ENCODE measurements at regions not wholly inside any gene's neighbourhood (a gene's known extent, or its start where the extent isn't known, plus 50 kb on each side); places are given as distances from the start of the nearest gene placed in this dataset.

GRCh38 chr3:103796068-103796467 lies 1361.3 kb downstream of the ZPLD1 start:
- DNase-seq (ENCODE audit: extremely low spot score): no peak
- POLR2A ChIA-PET: no interaction called here
- CTCF ChIA-PET: no interaction called here
- TF ChIP-seq, protein P1, sequence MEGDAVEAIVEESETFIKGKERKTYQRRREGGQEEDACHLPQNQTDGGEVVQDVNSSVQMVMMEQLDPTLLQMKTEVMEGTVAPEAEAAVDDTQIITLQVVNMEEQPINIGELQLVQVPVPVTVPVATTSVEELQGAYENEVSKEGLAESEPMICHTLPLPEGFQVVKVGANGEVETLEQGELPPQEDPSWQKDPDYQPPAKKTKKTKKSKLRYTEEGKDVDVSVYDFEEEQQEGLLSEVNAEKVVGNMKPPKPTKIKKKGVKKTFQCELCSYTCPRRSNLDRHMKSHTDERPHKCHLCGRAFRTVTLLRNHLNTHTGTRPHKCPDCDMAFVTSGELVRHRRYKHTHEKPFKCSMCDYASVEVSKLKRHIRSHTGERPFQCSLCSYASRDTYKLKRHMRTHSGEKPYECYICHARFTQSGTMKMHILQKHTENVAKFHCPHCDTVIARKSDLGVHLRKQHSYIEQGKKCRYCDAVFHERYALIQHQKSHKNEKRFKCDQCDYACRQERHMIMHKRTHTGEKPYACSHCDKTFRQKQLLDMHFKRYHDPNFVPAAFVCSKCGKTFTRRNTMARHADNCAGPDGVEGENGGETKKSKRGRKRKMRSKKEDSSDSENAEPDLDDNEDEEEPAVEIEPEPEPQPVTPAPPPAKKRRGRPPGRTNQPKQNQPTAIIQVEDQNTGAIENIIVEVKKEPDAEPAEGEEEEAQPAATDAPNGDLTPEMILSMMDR (IDR thresholded peaks at IDR 0.05; ENCODE audit: control extremely low read depth, extremely low read depth, low read depth, missing control alignments): no peak

DNA sequence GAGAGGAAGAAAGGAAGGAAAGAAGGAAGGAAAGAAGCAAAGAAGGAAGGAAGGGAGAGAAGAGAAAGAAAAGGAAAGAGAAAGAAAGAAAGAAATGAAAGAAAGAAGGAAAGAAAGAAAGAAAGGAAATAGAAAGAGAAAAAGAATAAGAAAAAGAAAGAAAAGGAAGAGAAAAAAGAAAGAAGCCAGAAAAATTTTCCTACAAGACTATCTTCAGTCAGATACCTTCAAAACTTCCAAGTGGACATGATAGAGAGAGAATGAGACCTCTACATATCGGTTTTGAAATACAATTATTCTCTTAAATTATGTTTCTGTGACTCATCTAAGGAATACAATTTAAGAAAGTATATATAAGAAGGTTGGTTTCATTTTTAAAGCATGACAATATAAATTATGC lies 1369.0 kb downstream of the ZPLD1 start:
- TF ChIP-seq, protein P1 (IDR thresholded peaks at IDR 0.05; ENCODE audit: control extremely low read depth, extremely low read depth, low read depth, missing control alignments): no peak
- CTCF ChIA-PET: no interaction called here
- POLR2A ChIA-PET: no interaction called here
- no peak for DNase-seq (ENCODE audit: extremely low spot score)

GRCh38 chr3:103810167-103810566 lies 1375.4 kb downstream of the ZPLD1 start:
- no peak for DNase-seq (ENCODE audit: extremely low spot score)
- POLR2A ChIA-PET: interaction anchor here (0.6 kb wide), 1 partner anchor 1319 kb away, joined by 3 read pairs; no protein-coding TSS in a partner anchor
- CTCF ChIA-PET: no interaction called here
- TF ChIP-seq, protein P1 (IDR thresholded peaks at IDR 0.05; ENCODE audit: control extremely low read depth, extremely low read depth, low read depth, missing control alignments): no peak

DNA sequence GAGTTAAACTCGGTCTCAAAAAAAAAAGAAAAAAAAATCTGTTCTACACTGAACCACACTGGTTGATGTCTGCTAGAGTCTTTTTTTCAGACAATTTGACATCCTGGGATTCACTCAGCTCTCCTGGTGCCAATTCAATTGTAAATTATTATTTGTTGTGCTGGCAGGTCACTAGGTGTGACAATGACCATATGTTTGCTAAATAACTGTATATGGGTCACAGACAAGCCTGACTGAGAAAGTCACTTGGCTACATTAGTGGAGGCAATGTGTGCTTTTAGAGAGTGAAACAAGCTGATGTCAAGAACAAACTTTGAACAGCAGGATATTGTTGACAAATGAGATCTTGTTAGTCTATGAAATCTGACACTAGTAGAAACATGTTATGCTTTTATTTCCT lies 1379.1 kb downstream of the ZPLD1 start:
- CTCF ChIA-PET: interaction anchor here (0.9 kb wide), 1 partner anchor 8 kb away, joined by 3 read pairs; no protein-coding TSS in a partner anchor
- DNase-seq (ENCODE audit: extremely low spot score): no peak
- POLR2A ChIA-PET: no interaction called here
- TF ChIP-seq, protein P1 (IDR thresholded peaks at IDR 0.05; ENCODE audit: control extremely low read depth, extremely low read depth, low read depth, missing control alignments): no peak

- CTCF ChIA-PET: no interaction called here
Measured at GRCh38 chr3:103818398-103818797, 1383.6 kb downstream of the ZPLD1 start.

GRCh38 chr3:103818800-103819199 lies 1384.0 kb downstream of the ZPLD1 start:
- ChIA-PET CTCF (no interaction called here), POLR2A (no interaction called here)
- TF ChIP-seq, protein P1 (IDR thresholded peaks at IDR 0.05; ENCODE audit: control extremely low read depth, extremely low read depth, low read depth, missing control alignments): no peak
- DNase-seq (ENCODE audit: extremely low spot score): no peak

More at GRCh38 chr3:103818398-103818797, 1383.6 kb downstream of the ZPLD1 start:
- POLR2A ChIA-PET: no interaction called here
- TF ChIP-seq, protein P1 (IDR thresholded peaks at IDR 0.05; ENCODE audit: control extremely low read depth, extremely low read depth, low read depth, missing control alignments): no peak
- no peak for DNase-seq (ENCODE audit: extremely low spot score)

GRCh38 chr3:103825586-103825985 lies 1390.8 kb downstream of the ZPLD1 start:
- no peak for DNase-seq (ENCODE audit: extremely low spot score)
- ChIA-PET POLR2A (no interaction called here), CTCF (no interaction called here)
- TF ChIP-seq, protein P1 (IDR thresholded peaks at IDR 0.05; ENCODE audit: control extremely low read depth, extremely low read depth, low read depth, missing control alignments): no peak

Measured in GM10248 (cell line).